A549 (cell line): ENCODE measurements at regions not wholly inside any gene's neighbourhood (a gene's known extent, or its start where the extent isn't known, plus 50 kb on each side); places are given as distances from the start of the nearest gene placed in this dataset.
A peak's percentile ranks its signal among the peaks of the same experiment; 100 is the strongest.

Source experiments
- ATAC-seq, 2 experiments: fragments of 200-7000 bp in 1 of 2; fragments of >200 bp in 1 of 2; cut with Nextera tagmentation in 1 of 2; cut with Tn5 transposase in 1 of 2; 3 replicates each; pipeline versions ENCODE4 v1.8.0 to v1.9.1; 2018 to 2020; ENCODE audit warnings: mild to moderate bottlenecking in 1 of 2, moderate library complexity in 1 of 2
- CTCF ChIA-PET: fragments of 300-600 bp; sonication (Branson Sonifier 250); formaldehyde crosslinking; extraction: SDS; loops from one replicate; lab custom pipeline; 2021; ENCODE audit warnings: antibody characterized with exemption, inconsistent platforms; lab: Yijun Ruan, JAX
- POLR2A ChIA-PET: fragments of 350-600 bp; formaldehyde crosslinking; extraction: SDS; loops from one replicate; lab custom pipeline; 2021; ENCODE audit warnings: antibody characterized with exemption, inconsistent platforms; lab: Yijun Ruan, JAX
- DNase-seq, 2 experiments: peaks; one replicate each; pipeline versions ENCODE4 v3.0.0 to v3.0.0-alpha.2; 2011 to 2016; ENCODE audit warnings: low read depth in 1 of 2, low spot score in 1 of 2
- FAIRE-seq: peaks from 2 replicates; lab custom pipeline; 2011; peaks lifted over from hg19 to GRCh38; lab: Jason Lieb, UNC
- H3K27ac ChIP-seq, 2 experiments: fragments of >200 bp; sonication (Bioruptor Twin); formaldehyde crosslinking; 3 replicates each; pipeline ENCODE4 v1.5.1; 2016 to 2017
- H3K4me1 ChIP-seq: fragments of >200 bp; sonication (Bioruptor Twin); formaldehyde crosslinking; 3 replicates; pipeline ENCODE4 v1.6.1; 2016
- H3K4me2 ChIP-seq: fragments of >200 bp; sonication (Bioruptor Twin); formaldehyde crosslinking; 3 replicates; pipeline ENCODE4 v1.6.1; 2016
- H3K4me3 ChIP-seq: fragments of >200 bp; sonication (Bioruptor Twin); formaldehyde crosslinking; 3 replicates; pipeline ENCODE4 v1.5.1; 2016
- H3K9me3 ChIP-seq: fragments of >200 bp; sonication (Bioruptor Twin); formaldehyde crosslinking; 3 replicates; pipeline ENCODE4 v1.6.1; 2016
- BHLHE40 ChIP-seq: IDR thresholded peaks from 2 replicates; pipeline ENCODE4 v1.6.1; 2012; ENCODE audit warnings: low read depth, low read length, inconsistent platforms
- EHF ChIP-seq: fragments of 250-450 bp; sonication (Bioruptor Pico); IDR thresholded peaks from 2 replicates; pipeline ENCODE4 v1.5.0; 2020; ENCODE audit warnings: mild to moderate bottlenecking
- FOSL2 ChIP-seq, 2 experiments: fragments of 450-650 bp in 1 of 2; fragments of >200 bp in 1 of 2; sonication (Bioruptor Twin) in 1 of 2; formaldehyde crosslinking; IDR thresholded peaks; 2 replicates each; pipeline versions ENCODE4 v1.5.0 to v1.6.1; 2016 to 2020; ENCODE audit warnings: mild to moderate bottlenecking in 1 of 2, moderate library complexity in 1 of 2
- HDAC2 ChIP-seq: fragments of 200-600 bp; sonication (generic); IDR thresholded peaks from 2 replicates; pipeline ENCODE4 v1.6.1; 2016
- HEYL ChIP-seq: fragments of 250-450 bp; sonication (Bioruptor Pico); IDR thresholded peaks from 2 replicates; pipeline ENCODE4 v1.8.0; 2021; ENCODE audit warnings: mild to moderate bottlenecking, moderate library complexity
- KDM5A ChIP-seq: fragments of 200-600 bp; sonication (generic); IDR thresholded peaks from 2 replicates; pipeline ENCODE4 v1.6.1; 2016; ENCODE audit warnings: antibody characterized with exemption, mild to moderate bottlenecking
- MAFK ChIP-seq: fragments of 450-650 bp; IDR thresholded peaks from 2 replicates; pipeline ENCODE4 v1.6.1; 2014; ENCODE audit not compliant: partially characterized antibody
- NR3C1 ChIP-seq: fragments of >200 bp; sonication (Bioruptor Twin); formaldehyde crosslinking; IDR thresholded peaks from 3 replicates; pipeline ENCODE4 v1.6.1; 2017
- POLR2AphosphoS2 ChIP-seq: conservative IDR thresholded peaks from 2 replicates; pipeline ENCODE4 v1.6.1; 2012; ENCODE audit warnings: low read length, improper control_type of control experiment, inconsistent platforms
- RAD21 ChIP-seq, 2 experiments: fragments of >200 bp in 1 of 2; sonication (Bioruptor Twin) in 1 of 2; formaldehyde crosslinking in 1 of 2; IDR thresholded peaks in 1 of 2; conservative IDR thresholded peaks in 1 of 2; 2 replicates in 1 of 2; 3 replicates in 1 of 2; pipeline ENCODE4 v1.6.1; 2012 to 2018; ENCODE audit warnings: inconsistent platforms in 1 of 2
- RARB ChIP-seq: fragments of 250-450 bp; sonication (Bioruptor Pico); IDR thresholded peaks from 2 replicates; pipeline ENCODE4 v1.8.0; 2021; ENCODE audit warnings: mild to moderate bottlenecking, moderate library complexity
- SMC3 ChIP-seq: fragments of >200 bp; sonication (Bioruptor Twin); formaldehyde crosslinking; IDR thresholded peaks from 3 replicates; pipeline ENCODE4 v1.6.1; 2018; ENCODE audit warnings: inconsistent platforms
- TFCP2L1 ChIP-seq: fragments of 250-450 bp; sonication (Bioruptor Pico); IDR thresholded peaks from 2 replicates; pipeline ENCODE4 v1.5.0; 2021; ENCODE audit warnings: mild to moderate bottlenecking
- WGBS: methylation state at CpG from one replicate; pipeline ENCODE4 v1.1.6; 2017; ENCODE audit errors: missing lambda C conversion rate; 5-methylcytosine and 5-hydroxymethylcytosine counted together
- TF ChIP-seq, protein P1 (sequence below): fragments of 450-650 bp; IDR thresholded peaks from 2 replicates; pipeline ENCODE4 v1.6.1; 2014; ENCODE audit warnings: antibody characterized with exemption
- TF ChIP-seq, protein P2 (sequence below): fragments of >200 bp; sonication (Bioruptor Twin); formaldehyde crosslinking; IDR thresholded peaks from 3 replicates; pipeline ENCODE4 v1.6.1; 2016
- TF ChIP-seq, protein P3 (sequence below): fragments of 200-600 bp; sonication (generic); IDR thresholded peaks from 2 replicates; pipeline ENCODE4 v1.6.1; 2016; ENCODE audit warnings: antibody characterized with exemption, mild to moderate bottlenecking, moderate library complexity
- TF ChIP-seq, protein P4 (sequence below): IDR thresholded peaks from 2 replicates; pipeline ENCODE4 v1.6.1; 2012

DNA sequence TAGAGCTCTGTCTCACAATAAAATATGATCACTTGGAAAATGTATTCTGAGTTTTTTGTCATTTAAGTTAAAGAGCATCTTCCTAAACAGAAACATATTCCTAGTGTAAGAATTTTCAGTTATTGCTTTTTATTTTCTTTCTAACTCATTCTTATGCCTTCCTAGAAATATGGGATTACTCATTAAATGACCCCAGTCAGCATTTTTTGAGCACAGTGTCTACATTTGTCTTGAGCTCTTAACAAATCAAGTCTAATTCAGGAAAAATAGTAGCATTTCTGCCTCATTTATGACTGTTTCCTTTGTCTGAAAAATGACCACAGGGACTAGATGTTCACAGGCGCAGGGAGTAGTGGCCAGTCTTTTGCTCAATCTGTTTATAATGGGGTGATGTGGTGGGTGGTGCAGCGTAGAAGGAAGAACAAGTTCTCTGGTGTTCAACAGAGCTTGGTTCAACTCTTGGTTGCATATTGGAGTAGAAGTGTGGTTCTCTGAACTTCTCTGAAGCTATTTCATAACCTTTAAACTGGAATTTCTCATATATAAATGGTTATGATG is 267.1 kb downstream of the CYRIA start:
- ChIA-PET CTCF (no interaction called here), POLR2A (no interaction called here)
- WGBS: 26% methylated on average over 2 of the region's 2 CpGs
- no peak for ATAC-seq
- Histone ChIP-seq H3K27ac (no peak overlapping the region), H3K4me3 (no peak overlapping the region), H3K4me2 (no peak overlapping the region), H3K9me3 (no peaks in the 10 kb centered on the region), H3K4me1 (no peaks in the 10 kb centered on the region)
- no peak for DNase-seq
- TF ChIP-seq MAFK (peak; percentile 93), TFCP2L1 (CRISPR knock-in tag) (no peak)
- no peak for FAIRE-seq

DNA sequence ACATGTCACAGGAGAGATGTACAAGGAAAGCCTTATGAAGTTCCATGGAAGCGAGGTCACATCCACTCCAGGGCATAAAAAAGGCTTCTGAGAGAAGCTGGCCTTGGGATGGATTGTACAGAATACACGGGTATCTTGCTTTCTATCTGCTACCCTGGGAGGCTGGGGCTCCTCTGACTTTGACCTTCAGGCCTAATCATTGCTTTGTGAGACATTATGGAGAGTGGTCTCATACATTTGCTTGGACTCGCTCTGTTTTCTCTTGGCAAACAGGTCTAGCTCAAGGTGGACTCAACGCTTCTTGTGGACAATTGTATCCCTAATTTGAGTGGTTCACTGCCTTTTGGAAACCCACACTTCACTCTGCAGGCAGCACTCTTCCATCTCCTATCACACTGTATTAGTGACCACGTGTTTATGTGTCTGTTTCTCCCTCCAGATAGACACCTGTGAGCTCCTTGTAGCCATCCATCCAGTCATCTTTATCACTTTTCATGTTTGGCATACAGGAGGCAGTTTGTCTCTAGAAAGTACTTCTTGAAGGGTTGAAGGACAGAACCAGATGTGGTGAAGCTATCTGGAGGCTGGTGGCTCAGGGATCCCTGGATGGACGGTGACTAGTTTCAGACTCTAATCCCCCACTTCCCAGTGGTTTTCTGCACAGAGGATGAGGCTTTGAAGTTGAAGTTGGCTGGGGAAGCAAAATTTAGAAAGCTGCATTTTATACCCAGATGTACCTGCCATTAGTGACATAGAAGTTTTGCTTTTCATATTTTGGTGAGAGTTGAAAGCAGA is 267.8 kb downstream of the CYRIA start:
- no peak overlapping the region for H3K27ac ChIP-seq
- ChIA-PET POLR2A (no interaction called here), CTCF (interaction anchor here (1.5 kb wide), 1 partner anchor 458 kb away, joined by 3 read pairs; no protein-coding TSS in a partner anchor)
- FAIRE-seq (no peak), DNase-seq (no peak), ATAC-seq (no peak)
- H3K4me3 ChIP-seq: no peak overlapping the region
- H3K4me2 ChIP-seq: no peak overlapping the region
- no peaks in the 10 kb centered on the region for H3K4me1 ChIP-seq
- 13% methylated on average over 6 of the region's 6 CpGs for WGBS
- H3K9me3 ChIP-seq: no peaks in the 10 kb centered on the region
- TF ChIP-seq, protein P1, sequence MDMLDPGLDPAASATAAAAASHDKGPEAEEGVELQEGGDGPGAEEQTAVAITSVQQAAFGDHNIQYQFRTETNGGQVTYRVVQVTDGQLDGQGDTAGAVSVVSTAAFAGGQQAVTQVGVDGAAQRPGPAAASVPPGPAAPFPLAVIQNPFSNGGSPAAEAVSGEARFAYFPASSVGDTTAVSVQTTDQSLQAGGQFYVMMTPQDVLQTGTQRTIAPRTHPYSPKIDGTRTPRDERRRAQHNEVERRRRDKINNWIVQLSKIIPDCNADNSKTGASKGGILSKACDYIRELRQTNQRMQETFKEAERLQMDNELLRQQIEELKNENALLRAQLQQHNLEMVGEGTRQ: no peak
- no peak for TF ChIP-seq RARB (CRISPR knock-in tag)
- no peak for TF ChIP-seq HDAC2
- no peak for TF ChIP-seq EHF
- no peak for TF ChIP-seq FOSL2 (IDR thresholded peaks at IDR 0.05)
- no peak for TF ChIP-seq FOSL2 (CRISPR knock-in tag; IDR thresholded peaks at IDR 0.05)
- TF ChIP-seq, protein P2, sequence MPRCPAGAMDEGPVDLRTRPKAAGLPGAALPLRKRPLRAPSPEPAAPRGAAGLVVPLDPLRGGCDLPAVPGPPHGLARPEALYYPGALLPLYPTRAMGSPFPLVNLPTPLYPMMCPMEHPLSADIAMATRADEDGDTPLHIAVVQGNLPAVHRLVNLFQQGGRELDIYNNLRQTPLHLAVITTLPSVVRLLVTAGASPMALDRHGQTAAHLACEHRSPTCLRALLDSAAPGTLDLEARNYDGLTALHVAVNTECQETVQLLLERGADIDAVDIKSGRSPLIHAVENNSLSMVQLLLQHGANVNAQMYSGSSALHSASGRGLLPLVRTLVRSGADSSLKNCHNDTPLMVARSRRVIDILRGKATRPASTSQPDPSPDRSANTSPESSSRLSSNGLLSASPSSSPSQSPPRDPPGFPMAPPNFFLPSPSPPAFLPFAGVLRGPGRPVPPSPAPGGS: no peak
- no peak for TF ChIP-seq KDM5A
- no peak for TF ChIP-seq HEYL (CRISPR knock-in tag)
- TF ChIP-seq SMC3: no peak

DNA sequence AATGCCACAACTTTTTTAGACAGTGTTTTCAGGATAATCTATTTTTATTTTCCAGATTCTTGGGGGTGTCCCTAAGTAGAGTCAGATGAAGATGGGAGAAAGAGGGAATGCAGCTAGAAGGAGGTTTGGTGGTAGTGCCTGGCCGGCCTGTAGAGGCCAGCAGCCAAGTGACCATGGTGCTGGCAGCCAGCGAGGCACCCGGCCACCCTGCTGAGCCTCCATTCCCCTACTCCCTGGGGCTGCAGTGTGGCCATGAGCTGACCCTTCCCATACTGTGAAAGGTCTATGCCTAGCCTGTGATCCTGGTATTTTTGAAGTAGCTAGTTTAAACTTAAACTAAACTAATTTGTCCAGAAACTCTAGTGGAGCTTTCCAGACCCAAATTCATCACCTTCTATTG is 268.6 kb downstream of the CYRIA start:
- 17% methylated on average over 3 of the region's 3 CpGs for WGBS
- ATAC-seq (no peak), FAIRE-seq (no peak), DNase-seq (no peak)
- no peak overlapping the region for H3K4me3 ChIP-seq
- ChIA-PET CTCF (interaction anchor here (0.8 to 1.5 kb wide), 2 partner anchors 35 to 457 kb away, joined by 3 read pairs; no protein-coding TSS in a partner anchor), POLR2A (no interaction called here)
- TF ChIP-seq RAD21 (conservative IDR thresholded peaks at IDR 0.05 in 1 of 2, IDR thresholded peaks at IDR 0.05 in 1 of 2): no peak
- TF ChIP-seq, protein P3, sequence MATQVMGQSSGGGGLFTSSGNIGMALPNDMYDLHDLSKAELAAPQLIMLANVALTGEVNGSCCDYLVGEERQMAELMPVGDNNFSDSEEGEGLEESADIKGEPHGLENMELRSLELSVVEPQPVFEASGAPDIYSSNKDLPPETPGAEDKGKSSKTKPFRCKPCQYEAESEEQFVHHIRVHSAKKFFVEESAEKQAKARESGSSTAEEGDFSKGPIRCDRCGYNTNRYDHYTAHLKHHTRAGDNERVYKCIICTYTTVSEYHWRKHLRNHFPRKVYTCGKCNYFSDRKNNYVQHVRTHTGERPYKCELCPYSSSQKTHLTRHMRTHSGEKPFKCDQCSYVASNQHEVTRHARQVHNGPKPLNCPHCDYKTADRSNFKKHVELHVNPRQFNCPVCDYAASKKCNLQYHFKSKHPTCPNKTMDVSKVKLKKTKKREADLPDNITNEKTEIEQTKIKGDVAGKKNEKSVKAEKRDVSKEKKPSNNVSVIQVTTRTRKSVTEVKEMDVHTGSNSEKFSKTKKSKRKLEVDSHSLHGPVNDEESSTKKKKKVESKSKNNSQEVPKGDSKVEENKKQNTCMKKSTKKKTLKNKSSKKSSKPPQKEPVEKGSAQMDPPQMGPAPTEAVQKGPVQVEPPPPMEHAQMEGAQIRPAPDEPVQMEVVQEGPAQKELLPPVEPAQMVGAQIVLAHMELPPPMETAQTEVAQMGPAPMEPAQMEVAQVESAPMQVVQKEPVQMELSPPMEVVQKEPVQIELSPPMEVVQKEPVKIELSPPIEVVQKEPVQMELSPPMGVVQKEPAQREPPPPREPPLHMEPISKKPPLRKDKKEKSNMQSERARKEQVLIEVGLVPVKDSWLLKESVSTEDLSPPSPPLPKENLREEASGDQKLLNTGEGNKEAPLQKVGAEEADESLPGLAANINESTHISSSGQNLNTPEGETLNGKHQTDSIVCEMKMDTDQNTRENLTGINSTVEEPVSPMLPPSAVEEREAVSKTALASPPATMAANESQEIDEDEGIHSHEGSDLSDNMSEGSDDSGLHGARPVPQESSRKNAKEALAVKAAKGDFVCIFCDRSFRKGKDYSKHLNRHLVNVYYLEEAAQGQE: no peak
- TF ChIP-seq KDM5A: no peak
- TF ChIP-seq POLR2AphosphoS2: no peak
- no peak for TF ChIP-seq BHLHE40
- TF ChIP-seq, protein P4, sequence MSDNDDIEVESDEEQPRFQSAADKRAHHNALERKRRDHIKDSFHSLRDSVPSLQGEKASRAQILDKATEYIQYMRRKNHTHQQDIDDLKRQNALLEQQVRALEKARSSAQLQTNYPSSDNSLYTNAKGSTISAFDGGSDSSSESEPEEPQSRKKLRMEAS: no peak
- TF ChIP-seq NR3C1: no peak
- TF ChIP-seq MAFK: no peak
- H3K4me1 ChIP-seq: no peaks in the 10 kb centered on the region
- no peak overlapping the region for H3K27ac ChIP-seq
- no peak overlapping the region for H3K4me2 ChIP-seq
- no peaks in the 10 kb centered on the region for H3K9me3 ChIP-seq
